GM19438 (cell line): ENCODE measurements at regions not wholly inside any gene's neighbourhood (a gene's known extent, or its start where the extent isn't known, plus 50 kb on each side); places are given as distances from the start of the nearest gene placed in this dataset.

Source experiments
- ATAC-seq: cut with Tn5 transposase; IDR thresholded peaks from one replicate; pipeline ENCODE4 v1.9.1; 2021; ENCODE audit warnings: low read depth; ENCODE audit not compliant: unreplicated experiment

- no peak for ATAC-seq
Observed at GRCh38 chr16:79282806-79283205, 317.7 kb downstream of the MAF start.

DNA sequence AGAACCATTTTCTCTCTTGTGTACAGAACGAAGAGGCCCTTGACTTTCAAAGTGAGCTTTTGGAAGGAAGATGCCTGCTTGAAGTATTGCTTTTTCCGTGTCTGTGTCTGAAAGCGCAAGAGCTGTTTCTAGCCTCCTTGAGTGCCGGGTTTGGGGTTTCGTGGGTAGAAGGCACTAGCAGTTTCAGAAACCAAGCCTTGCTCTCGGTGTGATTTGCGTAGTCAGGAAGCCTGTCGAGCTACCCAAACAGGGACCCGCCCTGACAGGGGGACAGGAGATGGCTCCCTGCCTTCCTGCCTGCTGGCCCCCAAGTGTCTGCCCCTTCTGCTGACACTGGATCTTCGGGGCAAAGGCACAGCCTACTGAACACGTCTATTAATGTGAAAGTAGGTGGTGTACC is 322.0 kb downstream of the MAF start:
- no peak for ATAC-seq

DNA sequence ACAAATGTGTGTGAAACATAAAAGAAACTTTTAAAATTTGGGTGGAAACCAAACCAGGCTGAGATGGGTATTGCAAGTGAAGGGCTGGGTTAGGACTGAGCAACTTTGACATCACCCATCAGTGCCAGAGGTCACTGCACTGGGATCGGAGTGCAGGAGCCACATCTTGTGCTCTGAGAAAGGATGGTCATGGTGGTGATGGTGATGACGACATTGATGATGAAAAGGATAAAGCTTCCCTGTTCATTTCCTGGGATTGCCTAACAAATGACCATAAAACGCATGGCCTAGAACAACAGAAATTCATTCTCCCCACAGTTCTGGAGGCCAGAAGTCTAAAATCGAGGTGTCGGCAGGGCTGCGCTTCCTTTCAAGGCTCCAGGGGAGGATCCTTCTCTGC is 324.0 kb downstream of the MAF start:
- ATAC-seq, result no peak

DNA sequence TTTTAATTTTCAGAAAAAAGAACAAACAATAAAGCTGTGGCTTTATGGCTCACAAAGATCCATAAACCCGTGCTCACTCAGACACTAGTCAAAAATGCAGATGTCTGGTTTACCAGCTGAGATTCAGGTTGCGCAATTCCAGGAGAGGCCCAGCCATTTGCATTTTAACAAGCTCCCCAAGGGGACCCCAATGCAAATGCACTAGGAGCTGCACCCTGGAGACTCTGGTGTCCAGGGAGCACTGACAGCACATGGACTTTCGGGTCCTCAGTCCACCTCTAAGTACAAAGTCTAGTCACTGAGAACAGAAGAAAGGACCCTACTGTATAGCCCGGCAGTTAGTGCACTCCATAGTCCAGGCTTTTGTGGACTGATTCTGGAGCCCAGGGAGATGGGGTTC is 326.3 kb downstream of the MAF start:
- no peak for ATAC-seq

GRCh38 chr16:79272141-79272577 is 328.4 kb downstream of the MAF start:
- no peak for ATAC-seq

DNA sequence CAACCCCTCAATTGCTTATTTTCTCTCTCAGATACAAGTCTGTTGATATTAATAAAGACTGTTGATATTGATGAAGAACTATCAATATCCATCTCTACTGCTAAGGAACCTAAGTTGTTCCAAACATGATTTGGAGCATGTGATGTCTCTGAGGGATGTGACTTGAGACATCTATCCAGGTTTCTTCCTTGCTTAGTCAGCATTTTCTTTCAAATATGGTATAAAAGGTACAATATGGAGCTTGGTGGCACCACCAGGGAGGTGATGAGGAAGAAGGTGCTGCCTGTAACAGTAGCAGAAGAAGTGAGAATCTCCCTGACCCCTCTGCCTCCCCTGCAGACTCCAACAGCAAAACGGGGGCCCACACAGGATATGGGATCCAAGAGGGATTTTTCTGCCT is 329.0 kb downstream of the MAF start:
- no peak for ATAC-seq

- no peak for ATAC-seq
Observed at GRCh38 chr16:79270011-79270410, 330.5 kb downstream of the MAF start.

GRCh38 chr16:79269211-79269863 is 331.2 kb downstream of the MAF start:
- peak; percentile 89 for ATAC-seq

GRCh38 chr16:79267781-79268180 is 332.8 kb downstream of the MAF start:
- ATAC-seq, result no peak

DNA sequence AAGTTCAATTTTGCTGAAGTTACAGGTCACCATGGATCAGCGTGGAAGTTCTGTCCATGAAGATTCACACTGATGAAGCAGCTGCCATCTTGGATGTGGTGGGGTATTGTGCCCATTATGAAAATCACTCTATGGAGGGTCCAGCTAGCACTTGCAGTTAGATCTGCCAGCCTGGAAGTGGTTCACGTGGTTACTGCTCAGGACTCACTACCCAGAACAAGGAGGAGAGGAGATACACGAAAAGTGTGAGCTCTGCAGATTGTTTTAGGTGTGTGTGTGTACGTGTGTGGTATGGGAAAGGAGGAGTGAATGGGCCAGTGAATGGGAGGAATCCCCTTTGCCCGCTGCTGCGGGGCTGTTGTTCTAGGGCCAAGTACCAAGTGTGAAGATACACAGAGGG is 333.4 kb downstream of the MAF start:
- ATAC-seq, result no peak

GRCh38 chr16:79265701-79266100 is 334.8 kb downstream of the MAF start:
- no peak for ATAC-seq

GRCh38 chr16:79265196-79265595 is 335.3 kb downstream of the MAF start:
- ATAC-seq, result no peak

DNA sequence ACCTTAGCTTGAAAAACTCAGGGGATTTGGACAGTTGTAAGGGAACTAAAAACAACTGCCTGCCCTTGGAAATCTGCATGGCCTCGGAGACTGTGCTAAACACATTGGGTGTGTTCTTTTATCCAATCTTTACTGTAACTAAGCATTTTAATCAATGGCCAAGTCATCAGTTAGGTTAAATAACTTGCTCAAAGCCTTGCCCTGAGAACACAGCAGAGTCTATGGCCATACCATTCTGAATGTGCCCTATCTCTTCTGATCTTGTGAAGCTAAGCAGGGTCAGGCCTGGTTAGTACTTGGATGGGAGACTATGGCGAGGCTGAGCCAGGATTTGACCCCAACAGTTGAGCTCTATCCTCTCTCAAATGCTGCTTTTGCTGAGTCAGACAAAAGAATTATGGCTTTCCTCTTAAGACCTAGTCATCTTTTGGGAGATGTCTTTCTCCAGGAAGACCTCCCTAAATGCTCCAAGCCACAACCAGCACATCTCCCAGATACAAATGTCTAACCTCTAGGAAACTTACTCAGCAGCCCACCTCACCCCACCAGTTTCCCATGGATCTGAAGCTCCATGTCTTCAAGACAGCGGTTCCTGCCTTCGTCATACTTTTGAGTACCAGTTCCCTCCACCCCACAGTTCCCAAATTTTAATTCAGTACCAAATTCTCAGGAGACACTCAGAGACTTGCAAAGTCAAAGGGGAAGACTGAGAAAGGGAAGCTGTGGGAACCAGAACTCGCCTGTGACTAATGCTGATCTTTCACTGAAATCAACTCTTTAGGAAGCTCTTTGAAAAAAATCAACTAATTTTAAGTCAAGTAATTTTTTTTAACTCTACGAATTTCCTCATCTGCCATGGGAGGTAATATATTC is 336.1 kb downstream of the MAF start:
- no peak for ATAC-seq

- no peak for ATAC-seq
Observed at GRCh38 chr16:79263425-79263824, 337.1 kb downstream of the MAF start.
